ENCODE measurements at regions not wholly inside any gene's neighbourhood (a gene's known extent, or its start where the extent isn't known, plus 50 kb on each side); places are given as distances from the start of the nearest gene placed in this dataset.

- no peak for DNase-seq (ENCODE audit: extremely low read depth, insufficient read length)
- H3K36me3 ChIP-seq (ENCODE audit: control insufficient read depth, insufficient read depth, low read length) = no peaks in the 10 kb centered on the region
- no peaks in the 10 kb centered on the region; the same call in none of the 2 replicates for H3K27me3 ChIP-seq (replicated peaks; ENCODE audit: control insufficient read depth, insufficient read depth, low read length)
- H3K4me3 ChIP-seq (replicated peaks; ENCODE audit: low read depth, low read length) = no peak overlapping the region
- no peak for TF ChIP-seq CTCF (IDR thresholded peaks at IDR 0.05; ENCODE audit: insufficient read depth, low read length, poor library complexity, severe bottlenecking)
These were observed 153.1 kb upstream of the RAB4A start for GRCh38 chr1:229117664-229118300.

GRCh38 chr1:229118477-229119061, 152.3 kb upstream of the RAB4A start:
- Histone ChIP-seq H3K4me3 (replicated peaks; ENCODE audit: low read depth, low read length) (no peak overlapping the region), H3K27me3 (replicated peaks; ENCODE audit: control insufficient read depth, insufficient read depth, low read length) (no peaks in the 10 kb centered on the region; the same call in none of the 2 replicates), H3K36me3 (ENCODE audit: control insufficient read depth, insufficient read depth, low read length) (no peaks in the 10 kb centered on the region)
- no peak for DNase-seq (ENCODE audit: extremely low read depth, insufficient read length)
- no peak for TF ChIP-seq CTCF (IDR thresholded peaks at IDR 0.05; ENCODE audit: insufficient read depth, low read length, poor library complexity, severe bottlenecking)

GRCh38 chr1:229119161-229119560, 151.8 kb upstream of the RAB4A start:
- Histone ChIP-seq H3K27me3 (replicated peaks; ENCODE audit: control insufficient read depth, insufficient read depth, low read length) (no peaks in the 10 kb centered on the region; the same call in none of the 2 replicates), H3K36me3 (ENCODE audit: control insufficient read depth, insufficient read depth, low read length) (no peaks in the 10 kb centered on the region), H3K4me3 (replicated peaks; ENCODE audit: low read depth, low read length) (no peak overlapping the region)
- no peak for DNase-seq (ENCODE audit: extremely low read depth, insufficient read length)
- no peak for TF ChIP-seq CTCF (IDR thresholded peaks at IDR 0.05; ENCODE audit: insufficient read depth, low read length, poor library complexity, severe bottlenecking)

GRCh38 chr1:229119876-229120275, 151.0 kb upstream of the RAB4A start:
- no peak overlapping the region for H3K4me3 ChIP-seq (replicated peaks; ENCODE audit: low read depth, low read length)
- TF ChIP-seq CTCF (IDR thresholded peaks at IDR 0.05; ENCODE audit: insufficient read depth, low read length, poor library complexity, severe bottlenecking) = no peak
- DNase-seq (ENCODE audit: extremely low read depth, insufficient read length) = no peak
- no peaks in the 10 kb centered on the region for H3K36me3 ChIP-seq (ENCODE audit: control insufficient read depth, insufficient read depth, low read length)
- no peaks in the 10 kb centered on the region; the same call in none of the 2 replicates for H3K27me3 ChIP-seq (replicated peaks; ENCODE audit: control insufficient read depth, insufficient read depth, low read length)

- no peak for TF ChIP-seq CTCF (IDR thresholded peaks at IDR 0.05; ENCODE audit: insufficient read depth, low read length, poor library complexity, severe bottlenecking)
- H3K27me3 ChIP-seq (replicated peaks; ENCODE audit: control insufficient read depth, insufficient read depth, low read length) = no peaks in the 10 kb centered on the region; the same call in 1 of the 2 replicates
- H3K4me3 ChIP-seq (replicated peaks; ENCODE audit: low read depth, low read length) = no peak overlapping the region
- DNase-seq (ENCODE audit: extremely low read depth, insufficient read length) = no peak
- no peaks in the 10 kb centered on the region for H3K36me3 ChIP-seq (ENCODE audit: control insufficient read depth, insufficient read depth, low read length)
These were observed 149.0 kb upstream of the RAB4A start for GRCh38 chr1:229121845-229122436.
